ENCODE measurements at regions not wholly inside any gene's neighbourhood (a gene's known extent, or its start where the extent isn't known, plus 50 kb on each side); places are given as distances from the start of the nearest gene placed in this dataset.
A peak's percentile ranks its signal among the peaks of the same experiment; 100 is the strongest.

DNA sequence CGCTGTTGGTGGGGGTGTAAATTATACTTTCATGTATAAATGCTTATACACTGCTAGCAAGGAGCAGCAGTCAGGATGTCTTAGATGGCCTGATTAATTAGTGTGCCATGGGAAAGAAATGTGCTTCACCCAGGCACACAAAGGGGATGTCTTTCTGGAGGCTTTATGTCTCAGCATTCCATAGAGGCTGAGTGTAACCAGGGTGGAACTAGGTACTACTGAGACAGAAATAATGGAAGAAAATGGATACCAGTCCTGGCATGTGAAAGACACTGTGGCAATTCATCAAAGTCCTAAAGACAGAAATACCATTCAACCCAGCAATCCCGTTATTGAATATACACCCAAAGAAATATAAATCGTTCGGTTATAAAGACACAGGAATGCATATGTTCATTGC is 52.5 kb downstream of the PF4 start:
- DNase-seq (ENCODE audit: low spot score in 2 of 2) (no peak), FAIRE-seq (no peak)

- peak; percentile 78 for FAIRE-seq
- DNase-seq (ENCODE audit: low spot score in 2 of 2): no peak
Measured at GRCh38 chr4:73923631-73923937, 54.4 kb downstream of the CXCL1 start.

- DNase-seq (ENCODE audit: low spot score in 2 of 2): no peak
- no peak for FAIRE-seq
Measured at GRCh38 chr4:73922766-73923630, 53.8 kb downstream of the CXCL1 start.

GRCh38 chr4:73922317-73922716 is 53.1 kb downstream of the CXCL1 start:
- FAIRE-seq: no peak
- no peak for DNase-seq (ENCODE audit: low spot score in 2 of 2)

Measured in frontal cortex (tissue), 3 donors.